ENCODE measurements at regions not wholly inside any gene's neighbourhood (a gene's known extent, or its start where the extent isn't known, plus 50 kb on each side); places are given as distances from the start of the nearest gene placed in this dataset.
"Not testable (repeated sequence)": the region's sequence is repeated elsewhere in the genome, so short reads cannot be mapped to it uniquely, and the experiment has no call there.

DNA sequence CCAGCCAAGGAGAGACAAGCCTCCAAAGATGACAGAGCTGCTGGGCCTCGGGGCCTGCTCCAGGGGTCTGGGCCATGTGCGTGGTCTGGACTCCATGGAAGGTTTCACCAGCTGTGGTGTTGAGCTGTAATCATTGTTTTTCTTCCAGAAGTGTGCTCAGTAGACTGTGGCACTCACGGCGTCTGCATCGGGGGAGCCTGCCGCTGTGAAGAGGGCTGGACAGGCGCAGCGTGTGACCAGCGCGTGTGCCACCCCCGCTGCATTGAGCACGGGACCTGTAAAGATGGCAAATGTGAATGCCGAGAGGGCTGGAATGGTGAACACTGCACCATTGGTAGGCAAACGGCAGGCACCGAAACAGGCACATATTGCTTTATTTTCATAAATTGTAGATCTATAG, 164.8 kb upstream of the WWC1 start:
- no peak for DNase-seq

DNA sequence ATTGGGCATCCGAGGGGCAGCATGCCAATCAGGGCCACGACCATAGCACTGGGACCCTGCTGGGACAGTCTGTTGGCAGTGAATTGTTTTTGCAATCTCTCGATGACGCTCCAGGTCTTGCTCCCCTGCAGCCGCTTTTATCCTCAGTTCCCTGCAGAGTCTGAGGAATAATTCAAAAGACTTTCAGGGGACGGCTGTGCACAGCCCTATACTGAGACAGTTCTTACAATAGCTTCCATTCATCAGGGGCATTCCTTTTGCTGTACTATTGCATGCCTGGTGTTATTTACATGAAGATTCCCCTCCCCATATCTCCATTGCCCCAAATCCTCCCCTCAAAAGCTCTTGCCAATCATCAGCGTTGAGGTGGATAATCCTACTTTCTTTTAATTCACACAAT, 163.3 kb upstream of the WWC1 start:
- DNase-seq = no peak

DNA sequence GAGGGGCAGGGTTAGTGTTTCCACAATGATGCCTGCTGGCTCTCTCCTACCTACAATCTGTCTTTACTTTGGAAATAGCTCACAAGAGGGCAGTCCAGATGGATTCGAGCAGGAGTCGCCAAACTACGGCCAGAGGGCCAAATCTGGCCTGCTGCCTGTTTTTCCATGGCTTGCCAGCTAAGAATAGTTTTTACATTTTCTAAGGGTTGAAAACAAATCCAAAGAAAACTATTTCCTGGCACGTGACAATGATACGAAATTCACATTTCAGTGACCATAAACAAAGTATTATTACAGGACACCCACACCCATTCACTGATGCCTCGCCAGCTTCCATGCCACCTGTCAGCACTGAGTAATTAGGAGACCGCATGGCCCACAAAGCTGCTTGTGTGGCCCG, 162.9 kb upstream of the WWC1 start:
- peak in 1 of 14 donors; percentile 27 for DNase-seq

DNA sequence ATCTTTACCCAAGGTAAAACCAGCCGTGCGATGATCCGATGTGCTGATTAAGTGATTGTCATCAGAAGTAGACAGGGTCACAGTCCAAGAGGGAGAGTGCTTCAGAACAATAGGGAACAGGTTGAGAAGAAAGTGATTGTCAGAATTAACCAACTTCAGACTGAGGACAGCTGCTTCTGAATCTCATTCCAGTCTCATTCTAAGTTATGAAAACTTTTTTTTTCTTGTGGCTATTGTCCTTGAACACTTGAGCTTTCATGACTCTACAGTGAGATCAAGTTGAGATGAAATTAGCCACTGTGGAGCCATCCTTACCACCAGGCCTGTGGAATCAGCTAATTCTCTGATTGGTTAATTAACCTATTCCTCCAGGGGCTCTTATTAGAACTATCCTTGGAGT, 159.9 kb upstream of the WWC1 start:
- no peak for DNase-seq

DNA sequence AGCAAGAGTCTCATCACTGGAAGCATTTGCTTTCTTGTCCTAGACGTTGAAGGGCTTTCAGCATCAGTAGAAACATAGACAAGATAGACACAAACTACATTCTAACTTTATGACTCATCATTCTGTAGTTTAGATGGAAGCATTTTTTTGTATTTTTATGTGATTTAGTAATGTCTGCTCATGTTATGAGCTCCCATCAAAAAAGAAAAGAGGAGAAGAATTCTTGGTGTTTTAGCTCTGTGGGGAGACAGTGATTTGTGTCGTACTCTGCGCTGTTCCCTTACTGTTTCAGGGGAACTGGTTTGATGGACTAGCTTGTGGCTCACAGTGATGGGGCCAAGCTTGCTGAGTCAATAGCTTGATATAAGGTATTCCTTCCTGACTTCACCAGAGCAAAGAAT, 159.2 kb upstream of the WWC1 start:
- no peak for DNase-seq

DNA sequence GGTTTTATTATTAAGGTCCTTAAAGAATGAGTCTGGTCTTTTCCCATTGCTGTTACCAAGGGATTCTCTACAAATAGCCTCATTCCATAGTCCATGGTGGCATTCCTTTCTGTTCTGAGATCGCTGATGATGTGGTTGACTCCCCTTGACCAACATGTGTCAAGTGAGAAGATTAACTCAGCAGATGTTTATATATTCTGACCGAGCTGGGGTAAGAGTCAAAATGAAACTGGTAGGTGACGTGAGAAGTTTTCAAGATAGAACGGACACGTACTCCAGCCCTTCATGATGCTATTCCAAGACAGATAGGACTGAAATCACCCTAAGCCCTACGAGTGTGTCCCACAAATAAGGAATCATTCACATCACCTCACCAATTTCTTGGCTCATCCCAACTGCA, 155.5 kb upstream of the WWC1 start:
- no peak for DNase-seq

DNA sequence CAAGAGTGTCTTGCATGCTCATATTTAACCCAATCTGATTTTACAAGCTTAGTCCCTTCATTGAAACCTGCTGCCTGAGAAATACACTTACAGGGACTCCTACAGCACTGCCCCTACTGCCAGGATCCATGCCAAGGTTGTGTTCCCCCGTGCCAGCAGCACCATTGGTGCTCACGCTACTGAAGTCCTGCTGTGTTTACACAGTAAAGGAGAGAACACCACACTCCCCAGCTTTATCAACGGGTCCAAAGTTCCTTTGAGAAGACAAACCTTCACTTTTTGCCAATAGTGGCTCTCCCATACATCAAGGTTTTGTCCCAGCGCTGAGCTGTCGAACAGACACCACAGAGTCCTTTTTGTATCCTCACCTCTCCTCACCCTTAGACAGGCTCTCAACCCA, 155.1 kb upstream of the WWC1 start:
- DNase-seq = no peak

DNA sequence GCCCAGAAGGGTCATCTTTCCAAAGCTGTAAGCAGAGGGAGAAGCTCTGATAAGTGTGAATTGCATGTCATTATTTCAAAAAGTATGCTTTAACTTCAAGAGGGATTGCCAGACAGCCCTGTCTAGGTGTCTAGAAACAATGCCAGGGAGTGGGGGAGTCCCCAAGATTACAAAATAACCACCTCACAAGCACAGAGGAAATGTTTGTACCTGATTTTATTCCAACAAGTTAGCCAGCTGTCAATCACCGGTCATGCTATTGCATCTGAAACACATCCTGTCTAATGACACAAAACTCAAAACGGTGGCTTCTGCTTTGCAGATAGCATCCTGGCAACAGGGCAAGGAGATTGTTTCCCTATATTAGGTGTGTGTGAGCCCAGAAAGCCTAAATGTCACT, 154.2 kb upstream of the WWC1 start:
- no peak for DNase-seq

DNA sequence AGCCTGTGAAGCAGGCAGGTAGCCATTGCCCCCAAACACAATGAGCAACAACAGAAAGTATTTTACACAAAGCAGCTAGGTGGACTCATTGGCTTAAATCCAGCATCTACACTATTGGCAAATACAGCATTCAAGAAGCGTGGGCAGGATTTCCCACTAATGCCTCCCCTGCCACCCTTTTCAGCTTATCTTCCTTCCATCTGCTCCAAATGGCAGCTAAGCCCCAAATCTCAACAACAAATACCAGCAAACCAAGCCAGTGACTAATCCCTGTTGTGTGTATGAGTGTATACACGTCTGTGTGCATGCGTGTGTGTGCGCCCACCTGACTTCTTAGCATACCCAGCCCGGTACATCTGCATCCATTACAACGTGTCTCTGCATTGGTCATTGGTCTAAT, 151.2 kb upstream of the WWC1 start:
- no peak for DNase-seq

DNA sequence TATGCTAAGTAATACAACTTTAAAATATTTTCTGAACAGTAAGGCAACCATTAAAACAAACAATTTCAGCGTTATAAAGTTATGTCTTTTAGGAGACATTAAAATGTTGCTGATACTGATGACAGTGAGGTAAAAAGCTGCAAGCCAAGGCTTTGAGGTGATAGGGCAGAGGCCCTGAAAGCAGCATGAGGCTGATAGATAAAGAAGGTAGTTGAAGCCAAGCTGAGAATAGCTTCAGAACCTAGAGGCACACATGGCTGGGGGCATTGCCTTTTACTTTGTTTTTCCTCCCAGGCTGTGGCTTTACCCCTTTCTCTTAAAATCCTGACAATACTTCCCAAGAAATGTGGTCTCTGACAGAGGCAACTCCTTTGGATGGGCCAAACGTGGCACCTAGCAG, 149.0 kb upstream of the WWC1 start:
- no peak for DNase-seq

DNA sequence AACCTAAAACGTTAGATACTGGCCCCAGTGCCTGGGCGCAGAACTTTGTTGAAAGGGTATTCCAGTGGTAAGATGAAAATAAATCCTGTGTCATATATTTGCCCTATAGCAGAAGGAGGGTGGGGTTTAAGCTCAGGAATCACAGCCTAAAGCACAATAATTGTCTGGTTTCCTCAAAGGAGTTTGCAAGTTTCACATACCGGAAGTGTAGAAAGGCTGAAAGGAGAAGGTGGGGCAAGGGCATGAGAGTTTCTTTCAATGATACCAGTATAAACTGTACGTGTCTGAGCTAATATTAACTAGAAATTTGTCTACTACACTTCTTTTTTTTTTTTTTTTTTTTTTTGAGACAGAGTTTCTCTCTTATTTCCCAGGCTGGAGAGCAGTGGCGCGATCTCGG, 147.9 kb upstream of the WWC1 start:
- DNase-seq = not testable (repeated sequence)

DNA sequence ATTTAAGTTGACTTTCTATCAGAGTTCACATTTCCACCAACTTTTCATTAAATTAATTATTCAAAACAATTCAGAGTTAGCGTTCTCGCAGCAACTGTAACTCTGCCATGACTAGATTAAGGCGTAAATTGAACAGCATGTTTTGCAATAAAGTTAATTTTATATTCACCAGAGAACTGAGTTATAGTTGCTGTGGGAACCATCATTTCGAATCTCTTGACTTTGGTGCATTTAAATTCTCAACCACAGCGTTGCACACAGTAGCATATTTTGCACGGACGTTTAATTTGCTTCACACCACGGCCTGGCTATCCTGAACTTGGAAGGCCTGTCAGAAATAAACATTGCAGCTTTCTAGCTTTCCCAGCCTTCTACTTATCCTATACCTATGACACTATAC, 144.3 kb upstream of the WWC1 start:
- no peak for DNase-seq

DNA sequence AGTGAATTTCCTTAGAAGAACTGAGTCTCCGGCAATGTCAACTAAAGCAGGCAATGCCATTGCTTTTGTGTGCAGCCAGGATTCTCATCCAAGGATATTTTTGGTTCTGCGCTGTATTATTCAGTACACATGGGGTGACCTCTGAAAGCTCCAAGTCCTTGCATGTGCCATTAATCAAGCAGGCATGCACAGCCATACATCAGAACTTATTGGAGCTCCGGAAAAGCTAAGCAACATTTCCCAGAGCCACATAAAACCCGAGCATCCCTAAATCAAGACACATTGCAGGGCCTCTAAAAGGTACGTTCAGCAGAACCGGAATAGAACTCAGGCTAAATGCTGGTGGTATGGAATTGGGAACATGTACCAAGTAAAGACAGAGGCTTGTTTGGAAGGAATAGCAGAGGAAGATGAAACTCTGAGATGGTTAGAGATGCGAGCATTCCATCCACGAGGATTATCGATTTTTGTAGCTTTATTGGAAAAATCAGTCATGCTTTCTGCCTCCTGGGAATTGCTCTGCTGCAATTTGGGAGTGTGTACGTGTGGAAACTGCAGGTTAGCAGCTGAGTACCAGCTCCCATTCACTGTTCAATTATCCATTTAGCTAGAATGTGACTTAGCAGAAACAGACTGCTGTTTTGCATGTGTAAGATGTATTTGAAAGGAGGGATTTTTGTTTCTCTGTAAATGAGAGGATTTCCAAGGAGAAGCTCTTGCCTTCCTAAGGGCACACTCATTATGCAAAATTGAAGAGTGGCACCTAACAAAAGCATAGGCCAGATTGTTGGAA, 143.7 kb upstream of the WWC1 start:
- no peak for DNase-seq

DNA sequence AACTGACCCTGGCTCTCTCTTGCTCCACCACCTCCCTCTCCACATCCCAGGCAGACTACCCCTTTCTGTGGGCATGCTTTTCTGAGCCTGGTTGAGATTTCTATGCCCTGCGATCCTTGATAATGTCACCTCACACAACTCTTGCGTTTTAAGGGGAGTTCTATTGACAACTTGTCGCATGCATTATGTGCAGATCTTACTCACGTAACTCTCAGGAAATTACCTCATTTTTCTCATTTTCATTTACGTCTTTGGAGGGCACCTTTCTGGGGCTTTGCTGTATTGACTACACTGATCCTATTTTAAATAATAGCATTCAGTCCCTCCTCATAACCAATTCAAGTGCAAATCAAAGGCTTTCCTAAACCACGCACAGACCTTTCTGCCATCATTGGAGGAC, 140.4 kb upstream of the WWC1 start:
- DNase-seq = no peak

DNA sequence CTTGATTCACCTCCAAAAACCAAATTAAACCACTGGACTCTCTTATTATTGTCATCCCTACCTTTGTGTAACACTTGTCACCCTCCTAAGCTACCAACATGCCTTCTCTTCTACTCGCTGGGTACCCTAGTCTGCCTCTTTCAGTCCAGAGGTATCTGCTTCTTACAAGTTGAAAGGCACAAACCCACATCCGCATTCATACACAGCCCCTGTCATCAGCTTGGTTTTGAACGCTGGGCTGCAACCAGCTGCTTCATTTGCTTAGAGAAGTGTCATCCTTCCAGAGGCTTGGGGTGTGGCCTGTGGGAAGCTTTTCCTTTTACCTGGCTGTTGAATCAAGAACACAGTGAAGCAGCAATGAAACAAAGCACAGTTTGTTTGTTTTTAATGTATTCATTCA, 138.8 kb upstream of the WWC1 start:
- DNase-seq = no peak

DNA sequence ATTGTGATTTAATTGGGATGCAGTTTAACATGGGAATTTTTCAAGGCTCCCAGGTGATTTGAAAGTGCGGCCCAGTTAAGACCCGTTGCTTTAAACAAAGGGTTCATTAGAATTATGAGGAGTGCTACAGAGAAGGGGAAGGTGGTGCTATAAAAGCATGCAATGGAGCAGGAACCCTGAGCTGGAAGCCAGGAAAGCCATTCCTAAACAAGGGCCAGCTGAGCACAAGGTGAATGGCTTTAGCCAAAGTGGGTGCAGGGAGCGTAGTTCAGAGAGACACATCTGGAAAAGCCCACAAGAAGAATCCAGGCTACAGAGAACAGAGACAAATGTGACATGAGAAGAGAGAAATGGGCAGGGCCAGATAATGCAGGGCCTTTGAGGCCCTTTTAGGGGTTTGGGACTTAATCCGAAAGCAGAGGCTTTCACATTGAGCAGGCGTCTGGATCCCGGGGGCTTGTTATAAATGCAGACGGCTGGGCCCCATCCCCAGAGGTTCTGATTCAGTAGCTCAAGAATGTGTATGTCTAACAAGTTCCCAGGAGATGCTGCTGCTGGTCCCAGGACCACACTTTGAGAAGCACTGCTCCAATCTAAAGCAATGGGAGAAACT, 138.1 kb upstream of the WWC1 start:
- DNase-seq = no peak

DNA sequence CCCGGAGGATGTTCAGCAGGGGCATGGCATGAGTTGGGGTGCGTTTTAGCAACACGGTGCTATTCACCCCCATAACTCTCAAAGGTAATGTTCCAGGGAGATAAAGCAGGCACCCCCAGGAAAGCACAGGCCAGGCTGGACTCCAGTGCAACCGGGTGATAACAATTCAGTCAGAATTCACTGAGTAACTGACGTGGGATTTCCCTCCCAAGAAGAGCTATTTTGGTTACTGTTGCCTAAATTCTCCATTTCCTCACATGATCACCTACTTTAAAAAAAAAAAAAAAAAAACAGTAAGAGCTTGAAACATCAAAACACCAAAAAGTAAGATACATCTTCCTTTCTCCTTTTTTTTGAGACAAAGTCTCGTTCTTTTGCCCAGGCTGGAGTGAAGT, 137.6 kb upstream of the WWC1 start:
- DNase-seq = no peak

DNA sequence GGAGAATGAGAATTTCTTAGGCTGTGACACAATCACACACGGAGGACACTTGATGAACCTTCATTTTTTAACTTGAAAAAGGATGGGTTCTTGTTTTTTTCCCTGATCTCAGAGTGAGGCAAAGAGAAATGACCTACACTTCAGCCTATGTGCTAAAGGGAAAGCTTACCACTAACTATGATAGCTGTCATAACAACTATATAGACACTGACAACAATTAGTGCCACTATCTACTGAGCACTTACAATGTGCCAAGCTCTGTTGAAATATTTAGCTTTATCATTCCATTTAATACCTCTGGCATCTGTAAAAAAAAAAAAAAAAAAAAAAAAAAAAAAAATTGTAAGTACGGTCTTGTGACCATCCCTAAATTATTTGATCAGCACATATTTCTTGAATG, 135.9 kb upstream of the WWC1 start:
- DNase-seq = no peak

DNA sequence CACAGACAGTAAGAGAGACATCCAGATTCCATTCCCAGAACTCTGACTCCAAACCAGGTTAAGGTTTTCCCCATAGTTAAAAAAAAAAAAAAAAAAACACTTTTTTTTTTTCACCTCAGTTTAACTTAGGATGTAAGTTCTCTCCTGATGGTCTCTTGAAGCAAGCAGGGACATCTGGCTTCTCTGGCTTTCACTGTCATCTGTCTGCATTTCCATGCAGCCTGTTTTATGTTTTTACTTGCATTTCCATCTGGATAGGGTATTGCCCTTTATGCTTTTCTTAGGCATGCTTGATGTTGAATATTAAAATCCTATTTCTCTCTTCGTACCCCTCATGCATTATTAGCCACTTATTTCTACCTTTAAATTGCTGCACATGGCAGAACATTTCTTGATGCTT, 135.3 kb upstream of the WWC1 start:
- no peak for DNase-seq

DNA sequence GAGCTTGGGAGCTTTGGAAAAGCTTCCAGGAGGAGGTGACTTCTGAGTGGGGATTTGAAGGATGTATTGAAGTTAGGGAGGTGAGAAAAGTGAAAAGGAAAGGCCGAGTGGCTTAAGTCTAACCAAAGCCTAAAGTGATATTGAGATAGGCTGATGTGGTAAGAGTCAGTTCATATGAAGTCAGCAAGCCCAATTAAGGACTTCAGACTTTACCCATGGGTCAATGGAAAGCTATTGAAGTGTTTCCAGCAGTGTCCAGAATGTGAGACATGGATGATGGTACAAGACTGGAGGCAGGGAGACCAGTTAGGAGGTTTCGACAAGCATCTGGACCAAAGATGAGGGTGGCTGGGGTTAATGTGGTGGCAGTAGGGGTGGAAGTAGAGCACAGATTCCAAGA, 134.3 kb upstream of the WWC1 start:
- no peak for DNase-seq

DNA sequence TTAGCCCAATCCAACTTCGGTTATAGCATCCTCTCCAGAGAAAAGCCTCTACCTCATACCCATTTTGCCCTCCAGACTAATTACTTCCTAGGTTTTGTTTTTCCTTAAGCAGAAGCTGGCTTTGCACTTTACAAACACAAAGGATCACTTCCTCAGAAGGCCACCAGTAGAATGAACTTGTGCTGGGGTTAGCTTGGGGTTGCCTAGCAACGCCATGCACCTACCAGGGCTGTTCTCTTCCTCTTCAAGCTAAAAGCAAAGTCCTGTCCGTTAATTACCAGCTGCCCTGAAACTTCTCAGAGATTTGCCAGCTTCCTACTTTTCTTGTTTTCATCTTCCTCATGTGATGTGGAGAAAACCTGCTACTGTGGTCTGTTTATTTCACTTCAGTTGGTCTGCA, 132.0 kb upstream of the WWC1 start:
- no peak for DNase-seq

DNA sequence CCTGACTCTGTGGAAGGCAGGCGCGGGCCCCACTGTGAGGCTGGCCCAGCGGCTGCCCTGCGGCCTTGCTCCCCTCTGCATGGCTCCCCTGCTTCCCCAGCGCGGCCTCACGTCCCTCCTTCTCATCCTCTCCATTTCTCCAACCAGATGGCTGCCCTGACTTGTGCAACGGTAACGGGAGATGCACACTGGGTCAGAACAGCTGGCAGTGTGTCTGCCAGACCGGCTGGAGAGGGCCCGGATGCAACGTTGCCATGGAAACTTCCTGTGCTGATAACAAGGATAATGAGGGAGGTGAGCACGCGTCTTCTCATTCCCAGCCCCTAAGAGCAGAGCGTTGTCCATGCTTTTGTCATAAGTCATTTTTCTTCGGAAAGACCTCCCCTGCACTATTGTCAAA, 129.0 kb upstream of the WWC1 start:
- no peak for DNase-seq

DNA sequence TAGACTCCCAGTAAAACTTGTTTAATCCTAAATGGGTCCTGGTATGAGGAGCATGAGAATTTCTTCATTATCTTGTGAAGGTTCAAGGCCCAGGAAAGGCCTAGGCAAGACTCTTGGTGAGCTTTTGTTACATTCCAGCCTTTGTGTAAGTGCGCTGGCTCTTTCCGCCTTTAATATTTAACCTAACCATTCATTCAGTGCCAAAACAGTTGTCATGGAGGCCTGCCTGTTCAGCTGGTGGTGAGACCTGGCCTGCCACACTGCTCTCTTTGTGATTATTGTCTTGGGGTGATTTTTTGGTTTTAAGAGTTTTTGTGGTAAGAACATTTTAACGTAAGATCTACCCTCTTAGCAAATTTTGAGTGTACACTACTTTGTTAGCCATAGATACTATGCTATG, 127.5 kb upstream of the WWC1 start:
- DNase-seq = no peak

DNA sequence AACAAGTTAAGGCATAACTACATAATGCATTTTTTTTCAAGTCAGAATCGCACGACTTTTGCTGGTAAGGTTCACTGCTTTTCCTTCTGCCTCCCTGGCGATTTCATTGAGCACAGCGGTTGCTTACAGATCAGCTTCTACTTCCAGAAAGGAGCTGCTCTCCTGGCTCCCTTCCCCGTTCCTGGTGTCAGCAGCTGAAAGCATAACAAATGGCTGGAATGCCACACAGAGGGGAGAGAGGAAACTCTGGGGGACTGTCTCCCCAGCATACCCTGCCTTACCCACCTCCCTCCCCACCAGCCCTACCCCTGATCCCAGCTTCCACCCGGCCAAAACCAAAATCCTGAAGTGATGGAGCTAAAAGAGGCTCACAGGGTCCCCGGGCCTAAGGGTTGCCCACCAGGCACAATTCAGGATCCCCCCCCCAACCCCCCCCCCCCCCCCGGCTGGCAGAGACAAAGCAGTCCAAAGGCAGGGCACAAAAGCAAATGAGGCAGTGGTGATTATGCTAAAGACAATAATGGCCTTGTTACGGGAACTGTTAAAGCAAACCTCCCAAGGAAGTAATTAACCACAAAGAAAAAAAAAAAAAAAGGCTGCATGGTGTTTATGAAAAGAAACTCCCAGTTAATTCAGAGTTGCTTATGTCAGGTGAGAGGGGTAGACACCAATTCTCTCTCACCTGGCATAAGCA, 126.1 kb upstream of the WWC1 start:
- peak in 9 of 14 donors; percentile 8 to 65 (median 29) for DNase-seq
